ENCODE measurements at regions not wholly inside any gene's neighbourhood (a gene's known extent, or its start where the extent isn't known, plus 50 kb on each side); places are given as distances from the start of the nearest gene placed in this dataset.
"Not testable (repeated sequence)": the region's sequence is repeated elsewhere in the genome, so short reads cannot be mapped to it uniquely, and the experiment has no call there.

GRCh38 chr9:62737004-62737606 is 1547.3 kb downstream of the SPATA31A7 start:
- not testable (repeated sequence) for H3K9me3 ChIP-seq (replicated peaks); H3K27me3 ChIP-seq; H3K36me3 ChIP-seq; H3K27ac ChIP-seq; H3K4me1 ChIP-seq; DNase-seq; H3K4me3 ChIP-seq

DNA sequence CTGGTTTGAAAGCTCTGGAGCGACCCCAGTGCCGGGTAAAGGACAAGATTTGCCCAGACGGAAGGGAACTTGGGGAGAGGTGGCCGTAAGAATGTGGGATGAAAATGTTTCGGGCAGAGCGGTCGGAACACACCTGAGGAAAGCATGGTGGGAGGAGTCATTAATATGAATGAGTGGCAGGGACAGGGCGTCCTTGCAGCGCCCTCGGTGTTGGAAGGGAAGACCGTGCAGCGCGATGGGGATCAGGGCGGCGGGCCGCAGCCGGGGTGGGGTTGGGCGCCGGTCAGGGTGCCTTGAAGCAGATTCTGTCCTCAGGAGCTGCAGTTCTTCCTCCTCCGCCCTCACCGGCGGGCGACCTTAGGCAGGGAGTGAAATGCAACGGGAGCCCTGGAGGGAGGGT is 1548.1 kb downstream of the SPATA31A7 start:
- not testable (repeated sequence) for H3K9me3 ChIP-seq (replicated peaks); H3K4me3 ChIP-seq

GRCh38 chr9:62745774-62746529 is 1556.1 kb downstream of the SPATA31A7 start:
- DNase-seq; H3K27me3 ChIP-seq; H3K27ac ChIP-seq; H3K9me3 ChIP-seq (replicated peaks); H3K4me3 ChIP-seq; H3K36me3 ChIP-seq; H3K4me1 ChIP-seq: not testable (repeated sequence)

More for the DNA sequence above, 1548.1 kb downstream of the SPATA31A7 start:
- not testable (repeated sequence) for H3K27ac ChIP-seq, H3K27me3 ChIP-seq, H3K4me1 ChIP-seq, H3K36me3 ChIP-seq, DNase-seq
